ENCODE measurements at regions not wholly inside any gene's neighbourhood (a gene's known extent, or its start where the extent isn't known, plus 50 kb on each side); places are given as distances from the start of the nearest gene placed in this dataset.
"Not testable (repeated sequence)": the region's sequence is repeated elsewhere in the genome, so short reads cannot be mapped to it uniquely, and the experiment has no call there.

DNA sequence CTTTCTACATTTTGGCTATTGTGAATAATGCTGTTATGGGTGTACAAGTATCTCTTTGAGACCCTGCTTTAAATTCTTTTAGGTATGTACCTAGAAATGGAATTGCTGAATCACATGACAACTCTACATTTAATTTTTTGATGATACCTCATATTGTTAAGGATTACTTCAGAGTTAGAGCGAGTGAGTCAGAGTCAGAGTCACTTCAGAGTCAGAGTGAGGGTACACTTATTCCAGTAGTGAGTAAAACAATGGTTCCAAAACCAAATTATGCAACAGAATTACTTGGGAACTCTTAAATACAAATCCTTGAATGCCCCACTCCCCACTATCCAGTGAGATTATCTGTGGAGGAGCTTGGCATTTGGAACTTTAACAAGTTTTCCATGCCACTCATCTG lies 50.3 kb upstream of the SNRK start:
- DNase-seq, result no peak

DNA sequence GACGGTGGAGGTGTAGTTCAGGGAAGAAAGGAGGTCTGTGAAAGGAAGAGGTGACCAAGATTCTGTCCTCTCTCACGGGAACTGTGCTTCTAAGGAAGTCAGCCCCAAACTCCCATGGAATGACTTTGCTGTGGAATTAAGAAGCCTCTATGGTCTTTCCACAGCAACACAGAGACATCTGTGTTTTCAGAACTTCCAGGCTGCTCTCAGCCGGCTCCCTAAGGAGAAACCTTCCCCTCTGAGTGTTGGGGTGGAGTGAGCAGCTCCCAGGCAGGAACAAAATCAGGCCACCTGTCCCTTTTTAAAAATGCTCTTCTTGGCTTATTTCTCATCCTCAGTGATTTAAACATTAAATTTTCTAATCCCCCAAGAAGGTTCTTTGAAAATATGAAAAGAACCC lies 53.3 kb upstream of the SNRK start:
- no peak for DNase-seq

DNA sequence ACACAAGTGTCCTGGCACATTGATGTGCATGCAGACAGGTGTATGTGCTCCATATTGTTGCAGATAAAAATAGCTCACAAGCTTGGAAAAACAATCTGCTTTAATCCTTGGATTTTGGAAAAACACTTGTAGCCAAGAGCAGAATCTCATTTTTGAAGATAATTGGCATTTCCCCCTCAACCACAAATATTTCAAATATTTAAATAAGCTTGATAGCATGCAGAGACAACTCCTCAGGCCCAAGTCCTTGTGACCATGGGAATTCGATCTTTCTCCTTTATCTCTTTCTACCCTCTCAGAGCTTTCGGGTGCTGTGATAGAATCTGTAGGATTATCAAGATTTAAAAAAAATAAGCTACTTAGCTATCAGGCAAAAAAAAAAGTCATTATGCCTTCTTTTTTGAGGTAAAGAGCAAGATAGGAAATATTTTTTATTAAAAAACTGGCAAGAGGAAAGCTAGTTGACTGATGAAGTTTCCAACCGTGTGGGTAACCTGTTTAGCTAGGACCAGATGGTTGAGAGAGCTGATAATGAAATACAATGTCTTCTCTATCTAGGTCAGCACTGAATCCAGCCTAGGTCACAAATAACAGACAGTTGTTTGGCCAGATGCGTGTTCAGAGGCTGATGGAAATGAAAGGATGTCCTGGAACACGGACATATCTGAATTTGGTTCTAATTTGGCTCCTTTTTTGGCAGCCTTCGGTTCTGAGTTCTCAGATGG lies 54.9 kb upstream of the SNRK start:
- DNase-seq, result no peak

DNA sequence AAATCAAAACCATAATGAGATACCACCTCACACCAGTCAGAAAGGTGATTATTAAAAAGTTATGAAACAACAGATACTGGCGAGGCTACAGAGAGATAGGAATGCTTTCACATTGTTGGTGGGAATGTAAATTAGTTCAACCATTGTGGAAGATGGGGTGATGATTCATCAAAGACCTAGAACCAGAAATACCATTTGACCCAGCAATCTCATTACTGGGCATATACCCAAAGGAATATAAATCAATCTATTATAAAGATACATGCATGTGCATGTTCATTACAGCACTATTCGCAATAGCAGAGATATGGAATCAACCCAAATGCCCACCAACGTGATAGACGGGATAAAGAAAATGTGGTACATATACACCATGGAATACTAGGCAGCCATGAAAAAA lies 56.5 kb upstream of the SNRK start:
- not testable (repeated sequence) for DNase-seq

DNA sequence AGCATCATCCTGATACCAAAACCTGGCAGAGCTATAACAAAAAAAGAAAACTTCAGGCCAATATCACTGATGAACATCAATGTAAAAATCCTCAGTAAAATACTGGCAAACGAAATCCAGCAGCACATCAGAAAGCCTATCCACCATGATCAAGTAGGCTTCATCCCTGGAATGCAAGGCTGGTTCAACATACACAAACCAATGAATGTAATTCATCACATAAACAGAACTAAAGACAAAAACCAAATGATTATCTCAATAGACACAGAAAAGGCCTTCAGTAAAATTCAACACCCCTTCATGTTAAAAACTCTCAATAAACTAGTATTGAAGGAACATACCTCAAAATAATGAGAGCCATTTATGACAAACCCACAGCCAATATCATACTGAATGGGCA lies 58.7 kb upstream of the SNRK start:
- not testable (repeated sequence) for DNase-seq

DNA sequence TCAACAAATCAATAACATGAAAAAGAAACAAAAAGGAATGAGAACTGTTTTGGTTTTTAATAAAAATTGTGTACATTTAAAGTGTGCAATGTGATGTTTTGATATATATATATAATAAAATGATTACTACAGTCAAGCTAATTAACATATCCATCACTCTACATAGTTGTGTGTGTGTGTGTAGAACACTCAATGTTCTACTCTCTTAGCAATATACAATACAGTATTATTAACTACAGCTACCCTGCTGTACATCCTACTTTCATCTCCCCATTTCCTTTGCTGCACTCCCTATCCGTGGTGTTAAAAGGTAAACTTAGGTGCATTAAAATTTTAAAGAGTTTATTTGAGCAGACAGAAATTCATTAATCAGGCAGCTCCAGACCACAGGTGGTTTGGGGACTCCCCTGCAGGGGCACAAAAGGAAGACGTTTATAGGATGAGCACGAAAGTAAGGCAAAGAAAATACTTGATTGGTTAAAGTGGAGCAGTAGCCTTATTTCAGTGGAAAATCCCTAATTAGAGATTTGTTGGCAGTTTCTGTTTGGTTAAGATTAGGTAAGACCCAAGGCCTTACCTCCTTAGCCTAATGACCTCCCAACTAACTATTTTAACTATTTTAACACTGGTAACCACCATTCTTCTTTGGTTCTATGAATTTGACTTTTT lies 61.8 kb upstream of the SNRK start:
- no peak for DNase-seq

DNA sequence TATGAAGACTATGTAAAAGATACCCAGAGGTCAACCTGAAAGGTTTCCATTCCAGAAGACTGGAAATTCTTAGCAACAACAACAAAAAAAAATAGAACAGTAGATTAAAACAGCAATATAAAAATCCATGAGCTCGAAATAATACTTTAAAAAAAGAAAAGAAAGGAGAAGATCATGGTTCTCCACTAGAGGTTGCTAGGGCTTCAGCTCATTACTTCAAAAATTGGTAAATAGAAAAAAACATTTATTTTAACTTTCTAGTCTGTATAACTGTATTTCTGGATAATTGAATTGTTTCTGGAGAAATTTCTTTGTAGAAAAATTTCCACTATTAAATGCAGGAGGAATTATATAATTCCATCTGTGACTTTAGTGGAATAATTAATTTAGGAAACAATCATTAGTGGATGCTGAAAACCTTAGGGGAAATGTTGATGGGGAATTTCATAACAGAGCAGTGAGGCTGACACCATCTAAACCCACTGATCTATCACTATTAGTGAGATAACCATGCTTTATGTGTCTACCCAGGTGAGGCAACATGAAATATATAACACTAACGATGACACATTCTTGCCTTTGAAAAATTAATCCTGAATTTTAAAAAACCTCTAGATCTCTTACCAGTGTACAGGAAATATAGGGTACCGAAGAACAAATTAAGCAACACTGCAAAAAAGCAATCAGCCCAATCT lies 62.5 kb upstream of the SNRK start:
- DNase-seq, result no peak

DNA sequence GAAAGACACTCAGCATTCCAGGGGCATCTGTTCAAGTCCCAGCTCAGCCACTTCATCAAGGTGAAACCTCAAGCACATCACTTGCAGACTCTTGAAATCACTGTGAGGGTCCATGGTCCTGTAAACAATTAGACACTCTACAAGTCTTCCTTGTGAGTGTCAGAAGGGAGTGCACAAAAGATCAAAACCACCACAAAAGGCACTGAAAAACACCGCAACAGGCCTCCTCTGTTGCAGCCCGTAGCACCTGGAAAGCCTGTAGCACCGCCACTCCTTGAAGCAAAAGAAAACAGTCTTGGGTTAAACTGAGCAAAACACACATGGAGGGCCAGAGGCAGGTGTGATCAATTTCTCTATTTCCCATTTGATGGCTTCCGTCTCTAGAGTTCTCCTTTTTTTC lies 63.8 kb upstream of the SNRK start:
- no peak for DNase-seq

DNA sequence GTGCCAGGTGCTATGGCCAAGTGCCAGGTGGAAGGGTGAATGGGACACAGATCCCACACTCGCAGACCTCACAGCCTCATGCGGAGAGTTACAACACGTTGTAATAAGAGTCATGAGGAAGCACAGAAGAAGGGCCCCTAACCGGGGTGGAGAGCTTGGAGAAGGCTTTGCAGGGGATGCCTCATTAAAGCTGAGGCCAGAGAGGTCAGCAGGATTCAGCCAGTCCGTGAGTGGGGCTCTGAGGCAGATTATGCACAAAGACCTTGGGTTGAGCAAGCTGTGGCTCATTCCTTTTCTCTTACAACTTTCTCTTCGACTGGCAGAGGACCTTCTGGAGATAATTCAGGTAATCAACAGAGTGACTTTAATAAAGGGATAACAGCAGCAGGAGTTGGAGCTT lies 65.3 kb upstream of the SNRK start:
- DNase-seq, result no peak

DNA sequence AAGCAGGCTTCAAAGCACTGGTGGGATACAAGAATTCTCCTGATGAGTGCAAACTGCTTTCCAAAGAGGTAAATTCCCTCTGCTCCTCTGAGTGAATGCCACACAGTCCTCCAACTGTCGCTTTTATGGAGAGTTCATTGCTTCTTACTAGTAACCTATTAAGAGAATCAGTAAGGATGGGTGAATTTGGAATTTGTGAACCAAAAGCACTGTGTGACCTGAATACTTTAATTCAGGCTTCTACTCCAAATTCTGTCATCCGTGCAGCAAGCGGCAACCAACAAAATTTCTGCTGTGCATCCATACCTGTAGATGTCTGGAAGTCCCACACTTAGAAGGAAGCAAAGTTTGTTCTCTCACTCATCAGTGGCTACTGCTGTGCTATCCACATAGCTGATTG lies 66.7 kb upstream of the SNRK start:
- no peak for DNase-seq

DNA sequence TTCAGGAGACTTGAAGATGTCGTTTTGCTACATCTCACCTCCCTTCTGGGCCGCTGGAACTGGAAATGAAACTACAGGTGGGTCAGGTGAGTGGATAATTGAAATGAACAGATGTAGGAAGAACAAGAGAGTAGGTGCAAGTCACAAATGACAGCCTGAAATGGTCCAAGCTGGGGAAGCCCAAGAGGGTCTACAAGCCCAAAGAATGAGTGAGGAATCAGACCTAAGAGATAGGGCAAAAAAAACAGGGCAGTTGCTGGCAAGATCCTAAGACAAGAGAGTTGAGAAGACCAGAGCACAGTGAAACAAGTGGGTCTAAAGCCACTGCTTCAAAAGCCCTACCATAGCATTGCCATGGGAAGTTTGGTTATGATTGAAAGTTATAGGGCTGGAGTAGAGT lies 67.4 kb upstream of the SNRK start:
- DNase-seq, result no peak

DNA sequence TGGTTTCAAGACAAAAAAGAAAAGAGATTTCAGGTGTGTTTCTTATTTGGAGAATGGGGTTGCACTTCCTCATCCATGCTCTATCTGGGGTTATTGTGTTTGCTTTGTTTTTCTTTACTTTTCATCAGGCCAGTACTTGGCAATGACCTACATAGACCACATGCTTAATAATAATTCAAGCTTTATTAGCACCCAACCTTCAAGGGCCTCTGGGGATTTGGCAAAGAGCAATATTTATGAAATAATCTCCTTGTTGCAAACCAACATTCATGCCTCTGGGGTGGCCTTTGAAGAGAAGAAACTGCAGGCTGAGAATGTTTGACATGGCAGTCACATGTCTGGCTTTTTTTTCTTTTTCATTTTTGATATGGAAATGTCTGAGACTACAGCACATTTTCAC lies 68.2 kb upstream of the SNRK start:
- DNase-seq, result no peak

DNA sequence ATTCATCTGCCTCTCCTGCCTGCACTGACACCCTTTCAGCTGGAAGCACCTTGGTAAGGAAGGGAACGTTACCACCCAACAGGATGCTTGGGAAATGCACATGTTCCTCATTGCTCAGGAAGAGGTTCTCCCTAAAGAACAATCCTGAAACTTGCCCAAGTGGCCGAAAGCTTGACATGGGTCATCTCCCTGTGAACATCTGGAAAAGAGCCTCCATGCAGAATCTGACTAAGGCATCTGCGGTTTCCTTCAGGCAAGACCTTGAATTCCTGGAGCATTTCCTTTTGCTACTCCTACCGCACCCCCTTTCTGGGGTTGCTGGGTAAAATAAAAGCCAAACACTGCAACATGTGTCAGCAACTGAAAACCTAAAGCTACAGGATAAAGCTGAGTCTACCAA lies 68.7 kb upstream of the SNRK start:
- no peak for DNase-seq

DNA sequence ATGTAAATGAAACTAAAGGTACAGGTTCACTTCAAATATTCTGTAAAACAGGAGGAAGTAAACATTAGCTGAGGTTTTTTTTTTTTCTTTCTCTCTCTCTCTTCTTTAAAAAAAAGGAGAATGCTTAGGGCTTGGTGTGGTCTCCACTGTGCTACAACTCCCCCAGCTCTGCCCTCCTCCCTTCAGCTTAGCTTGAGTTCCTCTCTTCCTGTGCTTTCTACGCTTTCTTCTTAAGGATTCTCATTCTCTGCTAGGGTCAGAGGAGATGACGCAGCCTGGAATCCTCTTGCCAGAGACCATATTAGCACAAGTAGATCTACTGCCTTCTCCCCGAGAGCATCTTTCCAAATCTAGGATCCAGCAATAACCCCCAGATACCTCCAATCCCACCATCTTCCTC lies 69.1 kb upstream of the SNRK start:
- DNase-seq, result no peak

DNA sequence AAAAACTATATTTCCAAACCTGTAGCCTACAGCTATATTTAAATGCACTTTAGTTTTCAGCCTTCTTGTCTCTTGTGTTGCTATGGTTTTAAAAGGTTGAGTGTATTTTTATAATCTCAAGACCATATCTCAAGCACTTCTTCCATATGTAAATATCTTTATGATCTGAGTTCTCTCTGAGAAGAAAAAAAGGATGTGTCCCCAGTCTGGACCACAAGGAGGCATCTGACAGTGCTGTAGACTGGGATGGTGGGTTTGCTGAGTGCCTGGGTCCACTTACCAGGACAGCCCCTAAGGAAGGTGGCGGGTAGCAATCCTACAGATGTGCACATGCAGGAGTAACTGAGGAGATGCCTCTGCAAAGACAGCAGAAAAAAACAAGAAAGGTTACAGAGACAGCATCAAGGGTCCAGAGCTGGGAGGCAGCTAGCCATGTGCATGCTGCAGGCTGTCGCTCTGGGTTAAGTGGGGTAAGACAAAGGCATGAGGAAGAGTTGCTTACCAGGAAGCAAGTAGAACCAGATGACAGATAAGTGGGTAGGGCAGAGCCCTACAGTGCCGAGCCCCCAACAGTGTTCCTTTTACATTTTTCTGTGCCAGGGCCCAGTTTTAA lies 70.6 kb upstream of the SNRK start:
- DNase-seq, result no peak

DNA sequence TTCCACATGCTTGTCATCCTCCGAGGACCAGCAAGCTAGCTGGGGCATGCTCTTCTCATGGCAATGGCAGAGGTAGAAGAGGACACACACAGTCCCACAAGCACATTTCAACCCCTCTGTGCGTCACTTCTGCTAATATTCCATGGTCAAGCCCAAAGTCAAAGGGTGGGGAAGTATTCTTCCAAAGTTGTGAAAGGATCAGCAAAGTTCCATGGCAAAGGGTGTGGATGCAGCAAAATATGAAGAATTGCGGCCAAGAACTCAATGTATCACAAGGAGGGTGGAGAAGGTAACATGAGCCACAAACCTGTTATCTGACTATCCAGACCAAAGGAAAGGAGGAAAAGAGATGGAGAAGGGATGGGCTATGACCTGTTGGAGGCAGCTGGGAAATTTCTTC lies 71.2 kb upstream of the SNRK start:
- no peak for DNase-seq

DNA sequence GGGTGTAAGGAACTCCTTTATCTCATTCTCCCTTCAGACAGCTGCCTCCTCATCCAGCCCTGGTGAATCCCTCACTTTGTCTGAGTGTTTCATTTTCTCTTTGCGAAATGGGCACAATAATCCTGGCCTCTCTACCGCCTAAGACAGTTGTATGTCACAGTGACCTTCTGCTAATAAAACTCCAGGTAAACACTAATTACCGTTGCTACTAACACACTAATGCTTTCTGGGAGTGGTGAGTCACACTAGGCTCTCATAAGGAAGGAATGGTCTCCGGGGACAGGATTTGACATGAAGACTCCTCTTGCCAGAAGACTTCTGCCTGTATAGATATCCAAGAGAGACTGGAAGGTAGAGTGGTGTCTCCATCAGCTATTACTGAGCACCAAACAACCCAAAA lies 71.7 kb upstream of the SNRK start:
- DNase-seq, result no peak

DNA sequence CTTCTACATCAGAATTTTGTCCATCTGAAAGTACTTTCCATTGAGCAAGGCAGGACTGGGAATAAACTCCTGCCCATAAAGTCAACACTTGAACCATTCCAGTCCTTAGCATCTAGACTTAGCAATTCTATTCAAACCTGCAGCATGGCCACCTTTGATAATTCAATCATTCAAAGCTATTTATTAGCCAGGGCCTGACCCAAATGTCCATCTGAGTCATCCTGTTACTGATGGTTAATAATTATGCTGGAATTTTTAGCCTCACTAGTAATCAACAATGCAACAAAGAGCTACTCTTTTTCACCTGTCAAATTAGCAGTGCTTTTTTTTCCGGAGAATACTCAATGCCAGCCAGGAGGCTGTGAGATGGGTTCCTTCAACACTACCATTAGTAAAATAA lies 72.7 kb upstream of the SNRK start:
- no peak for DNase-seq

DNA sequence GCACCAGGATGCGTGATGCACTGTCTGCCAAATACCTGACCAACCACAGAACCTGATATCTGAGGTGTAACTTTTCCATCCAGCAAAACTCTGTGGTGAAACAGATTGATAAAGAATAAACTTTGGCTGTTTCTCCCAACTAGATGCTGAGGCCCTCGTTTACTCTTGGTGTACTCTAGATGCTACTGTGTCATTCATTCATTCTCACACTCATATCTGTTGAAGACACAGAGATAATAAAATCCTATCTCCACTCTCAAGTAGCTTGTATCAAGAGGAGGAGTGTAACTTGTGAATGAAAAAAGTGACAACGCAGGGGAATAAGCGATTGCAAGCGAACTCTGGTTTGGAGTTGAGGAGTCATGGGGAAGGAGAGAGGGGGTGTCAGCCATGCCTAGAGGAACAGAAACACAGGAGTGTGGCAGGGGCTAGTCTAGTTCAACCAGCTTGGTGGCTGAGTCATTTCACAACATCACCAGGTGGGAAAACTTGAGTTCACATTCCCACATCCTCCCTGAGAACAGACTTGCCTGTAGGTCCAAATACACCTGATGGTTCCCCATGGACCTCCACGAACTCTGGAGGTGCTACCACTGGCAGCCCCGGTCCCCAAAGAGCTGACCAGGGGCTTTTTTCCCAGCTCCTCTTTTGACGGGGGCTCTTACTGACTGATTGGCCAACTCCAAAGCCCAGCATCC lies 73.3 kb upstream of the SNRK start:
- no peak for DNase-seq

DNA sequence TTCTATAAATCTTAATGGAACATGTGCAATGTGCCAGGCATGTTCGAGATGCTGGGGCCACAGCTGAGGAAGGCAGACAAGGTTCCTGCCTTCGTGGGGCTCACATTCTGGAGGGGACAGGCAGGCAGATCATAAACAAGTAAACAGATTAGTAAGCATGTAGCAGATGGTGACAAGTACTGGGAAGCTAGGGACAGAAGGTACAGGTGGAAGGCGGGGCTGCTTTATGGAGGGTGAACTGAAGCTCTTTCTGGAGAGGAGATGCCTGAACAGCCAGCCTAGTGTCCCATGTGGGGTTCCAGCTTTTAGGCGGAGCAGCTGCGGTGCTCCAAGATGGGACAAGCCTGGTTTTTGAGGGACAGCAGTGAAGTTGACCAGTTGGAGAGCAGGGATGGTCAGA lies 74.7 kb upstream of the SNRK start:
- no peak for DNase-seq

DNA sequence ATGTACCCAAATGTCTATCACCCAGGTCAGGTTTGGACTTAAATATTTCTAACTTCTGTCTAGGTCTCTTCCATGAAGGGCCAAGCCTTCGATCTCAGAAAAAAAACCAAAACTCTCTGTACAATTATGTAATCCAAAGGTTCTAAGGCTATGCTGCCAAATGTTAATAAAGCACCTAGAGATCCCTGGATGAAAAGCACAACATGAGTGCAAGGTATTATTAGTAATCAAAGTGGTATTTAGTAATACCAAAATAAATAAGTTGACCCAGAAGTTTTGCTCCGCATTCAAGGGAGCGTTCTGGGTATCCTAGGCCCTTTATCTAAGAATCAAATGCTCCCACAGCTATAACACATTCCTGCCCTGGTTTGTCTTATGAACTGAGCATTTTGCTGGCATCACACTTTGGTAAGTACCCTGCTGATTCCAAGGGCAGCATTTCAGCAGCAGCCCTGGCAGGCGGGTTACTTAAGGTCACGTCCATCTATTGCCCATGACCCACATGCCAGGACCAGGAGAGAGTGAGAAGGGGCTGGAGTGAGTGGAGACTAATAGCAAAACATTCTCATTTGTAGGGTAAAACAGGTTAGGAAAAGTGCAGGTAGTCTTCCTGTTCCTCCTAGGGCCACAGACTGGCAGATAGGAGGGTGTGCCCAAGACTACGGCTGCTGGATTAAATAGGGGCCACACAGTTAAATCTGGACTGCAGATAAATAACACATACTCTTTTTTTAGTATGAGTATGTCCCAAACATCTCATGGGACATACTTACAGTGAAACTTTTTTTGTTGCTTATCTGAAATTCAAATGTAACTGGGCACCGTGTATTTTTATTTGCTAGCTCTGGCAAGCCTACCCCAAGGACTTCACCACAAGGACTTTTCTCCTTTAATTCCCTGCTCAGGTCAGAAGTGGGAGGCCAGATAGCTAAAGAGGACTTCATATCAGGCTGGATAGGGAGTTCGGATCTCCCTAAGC lies 76.0 kb upstream of the SNRK start:
- no peak for DNase-seq

DNA sequence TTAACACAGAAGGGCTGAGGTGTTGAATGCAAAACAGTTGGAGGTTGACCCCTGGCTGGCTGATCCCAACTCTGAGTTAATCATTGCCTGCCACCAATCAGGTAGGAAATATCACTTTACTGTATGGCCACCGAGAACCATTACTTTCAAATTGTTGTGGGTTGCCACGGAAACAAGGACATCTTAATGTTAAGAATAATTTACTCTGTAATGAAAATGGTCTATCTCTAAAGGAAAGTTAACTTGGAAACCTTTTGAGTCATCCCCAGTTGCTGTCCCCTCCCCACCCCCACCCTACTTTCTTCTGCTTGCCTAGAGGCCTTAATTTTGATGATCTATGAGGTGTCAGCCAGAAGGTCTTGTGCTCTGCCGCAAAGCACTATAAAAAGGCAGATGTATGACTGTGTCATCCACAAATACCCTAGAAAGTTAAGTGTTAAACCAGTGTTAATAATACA lies 78.7 kb upstream of the SNRK start:
- no peak for DNase-seq

Data from activated naive CD4-positive, alpha-beta T cell treated with anti-CD3 and anti-CD28 coated beads, Interleukin-2, amount 50 U/mL, for 16 hours (primary cell).